Thyroid gland (tissue), 4 donors: ENCODE measurements at regions not wholly inside any gene's neighbourhood (a gene's known extent, or its start where the extent isn't known, plus 50 kb on each side); places are given as distances from the start of the nearest gene placed in this dataset.

Experiments
- CTCF ChIP-seq, 6 experiments: fragments of 200-600 bp in 3 of 6; fragments of 450-650 bp in 3 of 6; sonication (generic) in 3 of 6; IDR thresholded peaks; one replicate each; pipeline ENCODE4 v1.5.1; 2016 to 2019; ENCODE audit warnings: antibody characterized with exemption in 6 of 6, mild to moderate bottlenecking in 2 of 6, inconsistent platforms in 1 of 6, moderate library complexity in 1 of 6
- POLR2A ChIP-seq, 2 donors: fragments of 450-650 bp; IDR thresholded peaks; one replicate each; pipeline ENCODE4 v1.6.1; 2017; ENCODE audit warnings: antibody characterized with exemption in 2 of 2, mild to moderate bottlenecking in 2 of 2, moderate library complexity in 1 of 2

- TF ChIP-seq CTCF (IDR thresholded peaks at IDR 0.05) (no peak), POLR2A (IDR thresholded peaks at IDR 0.05) (no peak)
Observed at GRCh38 chr10:2993636-2994035, 73.7 kb upstream of the PFKP start.
